Middle frontal gyrus (tissue), 1 donor: ENCODE measurements at regions not wholly inside any gene's neighbourhood (a gene's known extent, or its start where the extent isn't known, plus 50 kb on each side); places are given as distances from the start of the nearest gene placed in this dataset.
A peak's percentile ranks its signal among the peaks of the same experiment; 100 is the strongest.
"Not testable (repeated sequence)": the region's sequence is repeated elsewhere in the genome, so short reads cannot be mapped to it uniquely, and the experiment has no call there.

Experiments used
- DNase-seq: peaks from one replicate; pipeline ENCODE4 v3.0.0-alpha.2; 2015; ENCODE audit warnings: low spot score; ENCODE audit errors: extremely low spot score

DNA sequence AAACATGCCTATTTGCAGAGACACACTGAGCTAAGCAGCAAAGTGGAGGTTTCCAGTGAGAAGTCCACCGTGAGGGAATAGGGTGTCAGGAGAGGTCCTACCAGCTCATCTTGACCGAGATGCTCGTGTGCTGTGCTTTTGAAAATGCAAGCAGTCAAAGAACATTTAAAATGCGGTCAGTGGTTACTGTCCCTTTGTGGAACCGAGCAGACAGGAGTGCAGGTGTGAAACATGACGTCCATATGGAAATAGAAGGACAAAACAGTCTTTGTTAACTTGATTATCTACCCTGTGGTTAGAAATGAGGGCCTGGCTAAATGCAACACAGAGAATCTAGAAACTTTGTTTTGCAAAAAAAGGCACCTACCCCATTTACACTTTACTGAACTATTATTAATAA, 473.3 kb downstream of the SPATA31A6 start:
- DNase-seq = not testable (repeated sequence)

DNA sequence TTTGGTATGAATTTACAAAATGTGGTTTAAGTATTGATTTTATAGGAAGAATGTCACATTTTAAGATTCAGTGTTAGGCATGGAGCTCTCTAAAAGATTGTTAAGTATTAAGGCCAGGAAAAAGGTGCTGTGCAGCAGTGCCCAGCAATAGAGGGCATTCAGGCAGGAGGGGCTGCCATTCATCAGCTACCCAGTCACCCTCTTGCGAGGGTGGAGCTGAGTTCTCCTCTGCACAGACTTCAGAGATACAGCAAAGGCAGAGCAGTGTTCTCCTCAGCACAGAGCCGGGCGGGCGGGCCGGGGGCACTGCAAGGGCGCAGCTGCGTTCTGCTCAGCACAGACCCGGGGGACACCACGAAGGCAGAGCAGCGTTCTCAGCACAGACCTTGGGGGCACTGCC, 474.0 kb downstream of the SPATA31A6 start:
- DNase-seq = not testable (repeated sequence)

DNA sequence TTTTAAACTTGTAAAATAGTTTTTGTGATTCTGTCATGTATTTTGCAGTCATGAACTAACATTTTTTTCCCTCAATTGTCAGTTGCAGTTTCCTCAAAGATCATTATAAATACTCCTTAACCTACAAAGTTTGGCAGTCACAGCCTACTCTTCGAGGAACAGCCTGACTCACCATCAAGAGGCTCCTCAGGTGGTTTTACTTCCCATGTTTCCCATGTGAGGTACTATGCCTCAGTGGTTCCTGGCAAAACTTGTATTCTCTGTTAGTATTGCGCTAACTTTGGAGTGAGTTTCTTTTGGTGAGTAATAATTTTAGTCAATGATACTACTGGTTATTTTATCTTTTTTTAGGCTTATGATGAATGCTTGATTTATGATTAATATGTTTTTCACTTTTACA, 513.7 kb downstream of the SPATA31A6 start:
- not testable (repeated sequence) for DNase-seq

DNA sequence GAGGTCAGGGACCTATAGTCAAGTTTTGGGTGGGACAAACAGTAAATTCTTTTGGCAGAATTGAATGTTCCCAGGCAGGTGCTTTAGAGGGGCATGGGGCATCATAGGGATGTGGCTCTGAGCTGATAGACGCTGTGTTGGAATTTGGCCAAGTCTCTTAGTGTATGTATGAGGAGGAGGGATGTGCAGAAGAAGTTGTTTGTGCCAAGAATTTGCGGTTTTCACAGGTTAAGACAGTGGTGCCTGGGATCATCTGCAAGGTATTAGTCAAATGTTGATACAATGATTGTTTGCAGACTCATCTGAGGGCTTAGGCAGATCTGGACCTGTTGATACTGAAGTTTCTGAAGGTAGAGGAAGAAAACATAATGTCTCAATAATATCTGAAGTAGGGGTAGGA, 519.4 kb downstream of the SPATA31A6 start:
- DNase-seq = not testable (repeated sequence)

DNA sequence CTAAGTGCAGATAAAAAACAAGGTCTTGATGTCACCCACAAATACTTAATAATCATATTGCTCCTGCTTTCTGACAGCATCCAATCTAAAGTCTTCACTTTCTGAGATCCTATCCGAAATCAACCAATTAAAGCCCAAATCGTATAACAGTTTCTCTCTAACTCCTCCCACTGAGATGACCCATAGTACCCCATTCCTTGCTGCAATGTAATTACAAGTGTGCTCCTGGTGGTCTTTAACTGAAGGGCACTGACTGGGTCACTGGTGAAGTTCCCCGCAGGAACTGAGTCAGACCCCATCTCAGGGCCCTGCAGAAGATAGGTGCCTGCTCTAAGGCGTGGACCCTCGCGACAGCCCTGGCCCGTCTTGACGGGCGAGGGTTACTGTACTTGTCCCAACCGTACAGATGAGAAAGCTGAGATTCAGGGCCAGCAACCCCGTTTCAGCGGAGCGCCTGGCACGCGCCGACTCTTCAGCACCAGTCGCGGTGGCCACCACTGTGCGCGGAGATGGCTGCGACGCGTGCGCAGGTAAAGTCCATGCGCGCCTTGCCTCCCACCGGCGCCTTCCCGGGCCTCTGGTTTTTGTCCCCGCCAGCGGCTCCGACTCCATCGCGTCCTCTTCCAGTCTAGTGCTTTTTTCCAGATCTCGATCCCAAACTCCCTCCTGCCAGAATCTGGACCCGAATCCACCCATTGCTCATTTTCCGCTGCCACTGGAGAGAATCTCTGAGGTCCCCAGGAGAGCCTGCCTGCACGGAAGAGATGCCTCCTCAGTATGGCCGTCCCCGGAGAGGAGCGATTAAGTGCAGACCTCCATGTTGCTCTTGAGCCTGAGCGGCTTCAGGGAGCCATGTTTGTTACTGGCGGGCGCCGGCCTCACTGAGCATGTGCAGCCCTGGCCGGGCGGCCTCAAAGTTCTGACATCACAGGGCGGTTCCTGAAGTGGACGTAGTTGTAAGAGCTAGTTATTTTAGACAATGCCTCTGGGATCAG, 541.7 kb downstream of the SPATA31A6 start:
- DNase-seq = not testable (repeated sequence)

DNA sequence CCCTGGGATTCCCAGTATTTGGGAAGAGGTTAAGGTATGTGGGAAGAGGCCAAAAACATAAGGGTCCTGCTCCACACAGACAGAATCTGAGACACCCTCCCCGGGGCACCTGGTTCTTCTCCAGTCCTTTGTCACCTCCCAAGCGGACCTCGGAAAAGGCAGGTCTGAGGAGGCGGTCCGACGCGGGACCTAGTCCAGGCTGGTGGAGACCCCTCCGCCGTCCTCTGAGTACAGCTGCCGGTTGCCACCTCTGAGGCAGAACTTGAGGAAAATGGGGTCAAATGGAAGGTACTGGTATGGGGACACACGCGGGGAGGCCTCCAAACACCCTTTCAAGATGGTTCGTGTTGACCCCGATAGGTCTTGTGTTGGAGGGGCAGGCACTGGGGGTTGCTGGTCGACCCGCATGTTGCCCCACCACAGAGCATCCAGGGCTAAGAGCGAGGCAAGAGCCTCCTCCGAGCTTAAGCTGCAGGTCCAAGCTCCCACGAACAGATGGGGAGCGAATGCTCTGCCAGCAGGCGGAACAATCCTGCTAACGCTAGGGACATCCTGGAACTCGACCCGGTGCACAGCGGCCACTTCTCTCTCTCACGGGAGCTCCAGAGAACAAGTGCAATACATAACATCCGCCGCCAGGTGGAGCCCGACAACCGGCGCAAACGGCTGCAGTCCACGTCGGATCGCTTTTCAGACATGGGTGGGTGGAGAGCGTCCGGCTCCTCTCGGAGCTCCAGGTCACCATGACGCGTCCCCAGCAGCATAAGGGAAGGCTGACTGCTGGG, 559.8 kb downstream of the SPATA31A6 start:
- DNase-seq = peak; percentile 76

DNA sequence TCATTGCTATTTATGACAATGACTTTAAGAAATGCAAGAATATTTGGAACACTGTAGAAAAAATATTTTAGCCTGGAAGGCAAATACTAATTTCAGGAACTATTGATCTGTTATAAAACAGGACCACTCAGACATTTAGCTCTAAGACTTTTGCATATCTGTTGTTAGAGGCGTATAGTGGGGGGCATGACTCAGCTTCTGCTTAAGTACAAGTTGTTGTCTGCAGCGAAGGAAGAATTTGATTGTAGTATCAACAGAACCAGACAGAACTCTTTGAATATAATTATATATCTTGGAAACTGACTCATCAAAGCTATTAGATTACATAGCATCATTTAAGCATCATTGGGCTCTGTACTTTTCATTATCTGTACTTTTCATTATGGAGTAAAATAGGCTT, 573.8 kb downstream of the SPATA31A6 start:
- DNase-seq = not testable (repeated sequence)

DNA sequence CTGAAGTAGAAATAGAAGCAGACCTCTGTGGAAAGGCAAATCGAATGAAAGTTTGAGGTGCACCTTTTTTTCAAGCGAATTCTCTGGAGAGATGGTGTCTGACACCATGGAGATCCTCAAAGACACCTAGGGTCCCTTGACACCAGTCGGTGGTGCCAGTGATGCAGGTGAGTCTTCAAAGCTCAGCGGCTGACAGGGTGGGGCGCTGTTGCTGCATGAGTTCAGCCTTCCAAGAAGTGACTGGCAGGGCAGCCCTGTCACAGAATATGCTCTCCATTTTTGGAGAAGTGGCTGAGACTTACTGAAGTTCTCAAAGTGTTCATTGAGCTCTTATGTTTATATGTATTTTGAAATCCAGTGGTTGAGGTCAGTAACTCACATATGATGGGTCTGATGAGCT, 575.9 kb downstream of the SPATA31A6 start:
- DNase-seq = not testable (repeated sequence)

DNA sequence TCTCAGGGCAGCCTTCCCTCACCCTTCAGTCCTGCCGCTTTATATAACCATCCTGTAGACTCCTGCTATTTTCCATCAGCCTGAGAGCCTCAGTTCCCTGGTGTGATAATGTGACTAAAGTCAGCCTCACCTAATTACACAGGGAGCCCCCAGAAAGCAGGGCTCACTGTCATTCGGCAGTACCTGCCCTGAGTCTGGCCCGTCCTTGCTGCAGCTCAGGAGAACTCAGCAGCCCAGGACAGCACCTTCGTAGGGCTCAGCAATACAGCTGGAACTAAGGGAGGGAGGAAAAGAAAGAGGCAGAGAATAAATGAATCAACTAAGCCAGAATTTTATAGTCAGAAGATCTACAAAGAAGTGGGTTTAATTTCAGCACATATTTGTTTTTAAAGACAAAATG, 598.7 kb downstream of the SPATA31A6 start:
- not testable (repeated sequence) for DNase-seq

DNA sequence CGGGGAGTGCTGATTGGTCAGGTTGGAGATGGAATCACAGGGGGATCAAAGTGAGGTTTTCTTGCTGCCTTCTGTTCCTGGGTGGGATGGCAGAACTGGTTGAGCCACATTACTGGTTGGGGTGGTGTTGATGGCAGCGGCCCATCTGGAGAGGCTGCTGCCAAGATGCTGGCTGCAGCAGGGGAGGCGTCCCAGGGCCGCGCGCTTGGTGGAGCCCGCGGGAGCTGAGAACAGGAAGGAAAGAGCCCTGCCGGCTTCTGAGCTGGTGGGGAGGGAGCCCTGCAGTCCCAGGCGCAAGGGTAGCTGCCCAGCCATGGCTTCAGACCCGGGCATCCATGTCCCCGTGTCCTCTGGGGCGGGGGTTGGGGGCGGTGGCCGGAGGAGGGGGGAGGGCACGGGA, 609.3 kb downstream of the SPATA31A6 start:
- DNase-seq = not testable (repeated sequence)

DNA sequence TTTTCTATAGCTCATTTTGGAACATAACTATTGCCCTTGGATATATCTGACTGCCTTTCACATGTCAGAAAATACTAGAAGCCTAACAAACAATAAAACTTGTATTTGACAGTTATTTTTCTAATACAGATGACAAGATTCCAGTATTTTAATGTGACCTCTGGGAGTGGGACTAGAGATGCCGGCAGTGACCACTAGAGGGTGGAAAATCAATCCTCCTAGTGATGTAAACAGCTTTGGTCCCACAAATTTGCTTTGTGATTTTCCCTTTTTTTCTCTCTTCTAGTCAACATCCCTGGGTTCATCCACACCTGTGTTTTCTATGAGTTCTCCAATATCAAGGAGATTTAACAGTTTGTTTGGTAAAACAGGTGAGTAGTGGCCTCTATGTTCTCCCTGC, 615.1 kb downstream of the SPATA31A6 start:
- not testable (repeated sequence) for DNase-seq

DNA sequence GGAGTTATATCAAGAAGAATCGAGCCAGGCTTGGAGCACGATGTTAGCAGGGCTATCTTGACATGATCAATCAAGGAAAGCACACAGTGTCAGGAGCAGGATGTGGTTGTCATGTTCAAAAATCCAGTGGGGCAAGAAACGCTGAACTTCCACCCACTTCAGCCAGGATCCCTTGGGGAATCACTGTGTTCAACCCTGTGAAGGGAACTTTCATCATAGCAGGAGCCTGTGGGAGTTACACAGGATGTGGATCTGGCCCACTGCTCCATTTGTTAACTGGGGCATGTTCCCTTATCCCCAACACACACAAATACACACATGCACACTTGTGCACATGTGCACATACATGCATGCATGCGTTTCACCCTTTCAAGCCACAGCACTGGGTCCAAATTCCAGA, 619.3 kb downstream of the SPATA31A6 start:
- not testable (repeated sequence) for DNase-seq

DNA sequence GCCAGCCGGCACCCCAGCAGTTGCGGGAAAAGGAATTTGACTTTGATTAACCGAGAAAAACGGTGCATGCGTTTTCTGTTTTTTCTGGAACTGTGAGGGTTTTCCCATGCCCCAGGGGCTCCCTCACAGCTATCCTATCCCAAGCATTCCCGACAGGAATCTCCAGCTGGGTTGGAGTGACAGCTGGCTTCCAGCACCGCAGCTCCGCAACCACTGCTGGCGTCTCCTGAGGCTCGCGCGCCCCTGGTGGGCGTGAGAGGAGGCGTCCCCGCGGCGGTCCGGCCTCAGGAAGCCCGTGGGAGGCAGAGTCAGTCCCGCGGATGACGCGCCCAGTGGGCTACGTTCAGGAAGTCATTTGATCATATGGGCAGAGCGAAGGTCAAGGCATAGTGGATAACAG, 623.2 kb downstream of the SPATA31A6 start:
- not testable (repeated sequence) for DNase-seq

DNA sequence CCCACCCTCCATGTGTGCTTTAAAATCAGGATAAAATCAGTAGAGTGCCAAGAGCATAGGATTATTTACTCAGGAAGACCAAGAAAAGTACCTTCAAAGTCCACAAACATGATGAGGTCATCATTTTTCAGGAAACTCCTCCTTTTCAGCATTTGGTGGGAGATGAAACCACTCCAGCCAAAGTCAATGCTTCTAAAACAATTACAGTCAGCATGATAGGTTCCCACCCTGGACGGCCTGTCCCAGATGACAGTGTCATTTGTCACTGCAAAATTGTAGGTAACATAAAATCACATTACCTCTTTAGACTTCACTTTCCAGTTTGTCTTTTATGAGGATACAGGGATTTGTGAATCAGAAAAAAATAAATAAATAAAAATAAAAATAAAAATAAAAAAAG, 638.0 kb downstream of the SPATA31A6 start:
- not testable (repeated sequence) for DNase-seq

DNA sequence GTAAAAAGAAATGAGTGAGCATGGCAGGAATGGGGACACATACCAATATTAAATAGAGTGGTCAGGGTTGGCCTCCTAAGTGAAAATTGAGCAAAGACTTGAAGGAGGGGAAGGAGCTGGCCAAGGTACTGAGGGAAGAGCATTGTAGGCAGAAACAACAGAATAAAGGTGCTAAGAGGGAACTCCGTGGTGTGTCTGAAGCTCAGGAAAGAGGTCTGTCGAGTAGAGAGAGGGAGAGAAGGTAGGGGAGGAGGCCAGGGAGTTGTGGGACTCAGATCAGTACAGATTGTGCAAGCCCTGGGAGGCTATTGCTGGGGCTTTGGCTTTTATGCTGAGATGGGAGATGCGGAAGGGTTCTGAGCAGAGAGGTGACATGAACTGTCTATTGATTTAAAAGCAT, 664.7 kb downstream of the SPATA31A6 start:
- not testable (repeated sequence) for DNase-seq

DNA sequence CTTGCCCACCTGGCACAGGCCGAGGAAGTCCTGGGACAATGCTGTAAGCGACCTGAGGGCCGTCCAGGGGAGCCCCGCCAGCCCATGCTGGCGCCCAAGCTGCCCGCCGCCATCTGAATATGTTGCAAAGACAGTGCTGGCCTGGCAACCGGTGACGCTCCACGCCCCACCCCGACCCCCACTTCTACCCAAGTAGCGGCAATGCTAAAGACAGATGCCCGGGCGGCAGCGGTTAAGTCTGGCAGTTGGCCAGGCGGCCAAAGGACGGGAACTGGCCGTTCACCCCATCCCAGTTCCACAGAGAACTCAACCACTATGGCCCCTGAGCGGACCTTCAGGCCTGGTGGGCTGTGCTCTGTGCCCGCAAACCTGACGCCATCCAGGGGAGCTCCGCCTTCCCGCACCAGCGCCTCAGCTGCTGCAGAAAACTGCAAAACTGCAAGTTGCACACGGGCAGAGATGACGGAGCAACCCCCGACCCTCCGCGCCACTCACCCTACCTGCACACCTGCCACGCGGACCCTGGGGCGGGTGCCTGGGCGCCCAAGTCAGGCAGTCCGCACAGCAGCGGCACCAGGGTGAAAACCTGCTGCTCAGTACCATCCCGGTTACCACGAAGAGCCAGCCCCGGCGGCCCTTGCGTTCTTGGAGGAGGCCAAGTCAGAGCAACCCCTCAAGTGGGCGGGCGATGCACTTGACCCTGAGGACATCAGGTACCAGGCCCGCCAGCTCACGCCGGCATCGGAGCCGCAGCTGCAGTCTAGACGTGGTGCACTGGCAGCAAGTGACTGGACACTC, 667.6 kb downstream of the SPATA31A6 start:
- not testable (repeated sequence) for DNase-seq

DNA sequence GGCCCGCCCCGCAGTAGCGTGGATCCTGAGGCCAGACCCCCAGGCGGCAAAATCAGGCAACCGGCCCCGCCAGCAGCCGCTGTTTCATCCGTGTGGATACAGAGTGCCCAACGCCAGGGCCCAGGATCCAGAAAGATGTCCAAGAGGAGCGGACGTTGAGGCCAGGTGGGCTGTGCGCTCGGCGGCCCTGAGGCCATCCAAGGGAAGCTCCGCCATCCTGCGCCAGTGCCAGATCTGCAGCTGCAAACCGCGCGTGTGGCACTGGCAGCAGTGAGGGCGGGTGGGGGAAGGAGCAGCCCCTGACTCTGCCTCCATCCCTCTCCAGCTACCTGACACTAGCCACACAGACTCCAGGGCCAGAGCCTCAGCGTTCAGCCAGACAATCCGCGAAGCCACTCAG, 668.2 kb downstream of the SPATA31A6 start:
- not testable (repeated sequence) for DNase-seq

DNA sequence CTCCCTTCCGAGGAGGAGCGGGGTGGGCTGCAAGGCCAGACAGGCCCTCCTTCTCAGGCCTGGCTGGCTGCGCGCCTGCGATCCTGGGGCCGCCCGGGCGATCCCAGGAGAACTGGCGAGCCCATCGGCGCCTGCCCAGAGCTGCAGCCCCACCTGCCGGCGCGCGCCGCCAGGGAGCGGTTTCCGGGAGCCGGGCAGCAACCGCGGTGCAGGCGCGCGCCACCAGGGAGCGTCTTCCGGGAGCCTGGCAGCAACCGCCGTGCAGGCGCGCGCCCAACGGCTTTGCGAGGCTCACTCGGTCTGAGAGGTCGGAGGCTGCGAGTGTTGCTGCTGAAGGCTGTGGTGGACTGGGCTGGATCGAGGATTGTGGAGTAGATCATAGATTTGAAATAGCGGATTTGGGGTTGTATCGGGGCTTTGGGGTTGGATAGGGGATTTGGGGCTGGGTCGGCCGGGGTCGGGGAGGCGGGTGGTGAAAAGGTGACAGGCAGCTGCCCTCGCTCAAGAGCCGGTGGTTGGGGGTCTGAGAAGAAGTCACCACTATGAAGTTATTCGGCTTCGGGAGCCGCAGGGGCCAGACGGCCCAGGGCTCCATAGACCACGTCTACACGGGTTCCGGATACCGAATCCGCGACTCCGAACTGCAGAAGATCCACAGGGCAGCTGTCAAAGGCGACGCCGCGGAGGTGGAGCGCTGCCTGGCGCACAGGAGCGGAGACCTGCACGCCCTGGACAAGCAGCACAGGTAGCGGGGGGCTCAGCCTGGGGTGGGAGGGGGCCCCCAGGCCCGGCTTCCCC, 668.9 kb downstream of the SPATA31A6 start:
- peak; percentile 8 for DNase-seq

DNA sequence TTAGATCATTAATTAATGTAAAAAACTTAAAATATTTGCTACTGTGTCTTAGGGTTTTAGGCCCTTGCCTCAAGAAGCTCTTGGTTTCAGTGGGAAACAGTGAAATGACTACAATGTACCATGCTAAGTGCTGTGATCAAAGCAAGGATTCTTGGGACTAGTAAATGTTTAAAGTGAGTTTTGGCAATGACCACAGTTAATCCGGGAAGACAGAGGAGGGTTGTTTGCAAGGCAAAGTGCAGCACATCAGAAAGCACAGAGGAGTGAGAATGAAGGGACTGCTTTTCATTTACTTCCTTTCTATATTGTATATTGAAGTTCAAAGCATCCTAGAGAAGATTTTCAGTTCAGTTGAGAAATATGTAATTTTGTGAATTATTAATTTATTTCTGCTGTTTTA, 676.7 kb downstream of the SPATA31A6 start:
- DNase-seq = not testable (repeated sequence)

DNA sequence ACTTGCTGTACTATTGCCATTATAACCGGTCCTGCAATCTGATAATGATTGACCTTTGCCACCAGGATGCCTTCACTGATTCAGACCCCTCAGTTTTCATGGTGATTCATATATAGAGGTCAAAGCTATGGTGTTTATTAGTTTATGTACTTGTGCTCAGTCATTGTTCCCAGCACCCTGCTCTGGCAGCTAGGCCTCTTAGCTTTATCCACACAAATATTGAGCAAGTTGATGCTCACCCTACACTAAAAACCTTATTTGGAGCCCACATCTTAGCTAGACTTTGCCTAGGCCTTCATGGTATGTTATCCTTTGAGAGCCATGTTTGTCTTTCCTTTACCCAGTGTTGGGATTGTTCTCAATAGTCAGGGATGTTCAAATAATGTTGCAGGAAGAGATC, 679.0 kb downstream of the SPATA31A6 start:
- DNase-seq = not testable (repeated sequence)
